DMS53 (cell line): ENCODE measurements at regions not wholly inside any gene's neighbourhood (a gene's known extent, or its start where the extent isn't known, plus 50 kb on each side); places are given as distances from the start of the nearest gene placed in this dataset.
"Not testable (repeated sequence)": the region's sequence is repeated elsewhere in the genome, so short reads cannot be mapped to it uniquely, and the experiment has no call there.

ENCODE experiments used
- DNase-seq: peaks from one replicate; lab custom pipeline; 2025; lab: John Stamatoyannopoulos, UW

DNA sequence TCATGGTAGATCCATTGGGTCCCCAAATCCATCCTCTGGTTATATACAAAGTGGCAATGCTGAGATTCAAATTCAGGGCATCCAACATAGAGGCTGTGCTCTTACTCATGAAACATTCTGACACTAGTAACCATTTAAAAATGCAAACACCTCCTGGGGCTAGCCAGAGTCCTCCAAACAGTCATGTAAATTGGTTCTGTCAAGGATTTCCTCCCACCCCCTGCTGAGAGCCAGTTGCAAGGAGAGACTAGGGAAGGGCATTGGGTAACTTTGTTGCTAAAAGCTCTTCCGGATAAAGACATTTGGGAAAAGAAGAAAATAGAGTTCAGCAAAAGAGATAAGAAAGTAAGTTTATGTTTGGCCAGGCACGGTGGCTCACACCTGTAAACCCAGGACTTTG is 58.3 kb downstream of the ART5 start:
- DNase-seq, result not testable (repeated sequence)

DNA sequence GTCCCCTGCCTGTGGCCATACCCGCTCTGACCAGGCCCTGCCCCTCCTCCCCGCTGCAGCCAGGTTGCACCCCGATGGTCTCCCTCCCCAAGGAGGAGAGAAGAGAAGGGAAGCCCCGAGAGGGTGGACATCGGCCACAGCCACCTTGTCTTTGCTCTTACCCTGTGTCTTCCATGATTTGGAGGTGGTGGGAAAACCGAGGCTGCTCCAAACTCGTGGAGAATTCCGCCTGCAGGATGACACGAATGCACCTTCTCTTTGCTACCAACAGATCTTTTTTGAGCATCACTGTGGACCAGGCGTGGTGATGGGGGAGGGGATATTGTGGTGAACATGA is 60.4 kb downstream of the ART5 start:
- DNase-seq, result not testable (repeated sequence)

DNA sequence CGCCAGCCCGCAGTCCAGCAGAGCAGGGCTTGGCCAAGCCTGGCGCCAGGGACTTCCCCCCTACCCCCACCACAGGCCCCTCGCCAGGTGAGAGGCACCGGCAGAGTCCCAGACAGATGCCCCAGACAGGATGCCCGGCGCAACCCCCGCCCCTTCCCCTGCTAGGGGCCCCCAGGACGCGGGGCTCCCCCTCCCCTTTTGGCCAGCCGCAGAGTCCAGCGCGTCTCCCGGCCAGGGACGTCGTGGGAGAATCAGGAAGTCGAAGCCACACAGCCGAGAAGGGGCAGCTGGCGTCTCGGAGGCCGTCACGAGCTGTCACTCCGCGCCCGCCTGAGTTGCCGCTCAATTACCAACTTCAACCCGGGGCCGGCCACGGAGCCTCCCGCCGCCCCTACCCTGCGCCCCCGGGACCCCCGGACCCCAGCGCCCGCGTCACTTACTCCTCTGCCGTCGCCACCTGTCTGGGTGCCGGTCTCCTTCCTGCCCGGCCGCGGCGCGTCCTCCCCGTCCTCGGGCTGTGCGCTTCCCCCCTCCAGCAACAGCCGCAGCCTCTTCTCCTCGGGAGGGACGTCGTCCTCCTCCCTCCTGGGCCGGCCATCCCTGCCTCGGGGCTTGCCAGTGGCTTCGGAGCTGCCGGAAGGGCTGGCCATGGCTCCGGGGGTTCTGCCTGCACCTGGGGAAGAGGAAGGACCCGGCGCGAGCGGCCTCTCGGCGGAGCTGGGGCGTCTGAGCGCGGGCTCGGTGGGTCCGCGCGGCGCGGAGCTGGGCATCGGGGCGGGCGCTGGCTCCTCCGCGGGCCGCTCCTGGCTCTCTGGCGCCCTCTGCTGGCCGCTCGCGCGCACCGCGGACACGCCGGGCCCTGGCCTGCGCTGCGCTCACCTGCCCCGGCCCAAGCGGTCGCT is 61.1 kb downstream of the ART5 start:
- DNase-seq, result peak; percentile 64

DNA sequence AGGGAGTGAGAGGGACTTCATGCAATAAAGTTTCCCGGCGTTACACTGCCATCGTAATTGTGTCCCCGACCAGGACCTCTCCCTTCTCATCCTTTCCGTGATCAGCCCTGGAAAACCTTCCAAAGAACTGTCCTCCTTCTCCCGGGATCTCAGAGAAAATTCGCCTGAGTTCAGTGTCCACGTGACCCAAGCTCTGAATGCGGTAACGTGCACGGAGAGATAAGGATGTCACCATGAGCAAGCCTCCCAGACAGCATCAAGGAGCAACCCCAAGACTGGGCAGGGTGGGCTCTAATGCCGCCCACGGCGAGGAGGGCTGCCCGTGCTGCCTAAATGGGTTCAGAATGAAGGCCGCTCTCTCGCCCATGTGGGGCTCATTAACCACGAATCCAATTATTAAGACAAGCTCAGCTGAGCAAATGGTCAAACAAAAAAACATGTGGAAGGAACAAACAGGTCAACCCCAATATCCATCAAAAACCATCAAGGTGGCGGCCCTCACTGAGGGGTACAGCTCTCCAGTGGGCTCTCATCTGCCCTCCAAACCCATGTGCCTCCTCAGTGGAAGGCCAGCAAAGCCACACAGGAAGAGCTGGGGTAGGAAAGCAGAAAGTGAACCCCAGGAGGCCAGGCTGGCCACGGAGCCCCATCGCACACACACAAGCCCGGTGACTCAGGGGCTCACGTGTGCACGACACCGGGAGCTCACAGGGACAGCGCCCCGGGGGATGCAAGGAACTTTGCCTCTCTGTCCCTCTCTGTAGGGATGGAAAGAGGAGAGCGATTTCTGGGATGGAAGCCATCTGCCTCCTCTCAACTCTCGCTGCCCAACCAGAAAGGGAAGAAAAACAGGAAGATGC is 62.0 kb downstream of the ART5 start:
- DNase-seq, result peak; percentile 30

DNA sequence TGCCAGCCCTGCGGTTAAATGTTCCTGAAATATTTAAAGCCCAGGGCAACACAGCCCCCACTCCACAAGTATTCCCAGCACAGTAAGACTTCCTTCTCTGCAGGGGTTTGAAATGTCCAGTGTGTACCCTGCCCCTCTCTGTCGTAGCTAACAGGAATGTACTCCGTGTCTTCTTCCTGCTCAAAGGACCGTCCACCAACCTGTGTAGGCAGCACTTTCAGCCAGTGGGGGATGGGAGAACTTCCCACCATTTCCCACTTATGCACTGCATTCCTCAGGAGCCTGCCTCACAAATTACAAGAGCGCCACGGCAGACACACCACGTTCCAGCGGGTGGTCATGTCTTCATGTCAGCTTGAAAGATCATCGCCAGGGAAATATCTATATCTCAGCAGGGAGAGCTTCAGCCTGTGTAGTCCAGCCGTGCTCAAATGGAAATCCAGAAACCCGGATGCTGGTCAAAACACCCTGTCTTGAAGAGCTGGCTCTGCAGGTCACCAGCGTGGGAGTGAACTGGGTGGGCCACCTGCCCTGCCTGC is 65.7 kb downstream of the ART5 start:
- DNase-seq, result not testable (repeated sequence)

DNA sequence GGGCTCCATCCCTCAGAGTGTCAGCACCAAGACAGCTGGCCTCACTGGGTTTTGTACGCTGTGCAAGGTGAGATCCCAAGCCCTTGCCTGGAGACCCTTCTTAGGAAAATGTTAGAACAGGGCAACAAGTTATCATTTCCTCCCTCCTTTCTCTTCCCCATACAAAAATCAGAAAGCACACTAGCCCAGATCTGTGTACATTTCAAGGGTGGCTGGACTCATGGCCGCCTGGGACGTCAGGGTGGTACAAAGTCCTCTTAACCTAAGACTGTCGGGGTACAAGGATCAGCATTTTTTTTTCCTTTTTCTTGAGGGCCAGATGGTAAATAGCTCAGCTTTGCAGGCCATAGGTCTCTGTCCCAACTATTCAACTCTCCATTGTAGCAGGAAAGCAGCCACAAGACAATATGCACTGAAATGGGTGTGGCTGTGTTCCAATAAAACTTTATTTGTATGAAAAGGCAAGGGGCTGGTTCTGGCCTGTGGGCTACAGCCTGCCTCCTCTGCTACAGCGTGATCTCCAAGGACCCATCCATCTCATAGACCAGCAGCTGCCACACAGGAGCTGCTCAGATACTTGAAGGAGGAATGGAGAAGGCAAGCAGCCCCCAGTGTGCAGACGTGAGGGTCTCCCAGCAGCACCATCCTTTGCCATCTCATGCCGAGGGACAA is 68.7 kb downstream of the ART5 start:
- DNase-seq, result not testable (repeated sequence)

DNA sequence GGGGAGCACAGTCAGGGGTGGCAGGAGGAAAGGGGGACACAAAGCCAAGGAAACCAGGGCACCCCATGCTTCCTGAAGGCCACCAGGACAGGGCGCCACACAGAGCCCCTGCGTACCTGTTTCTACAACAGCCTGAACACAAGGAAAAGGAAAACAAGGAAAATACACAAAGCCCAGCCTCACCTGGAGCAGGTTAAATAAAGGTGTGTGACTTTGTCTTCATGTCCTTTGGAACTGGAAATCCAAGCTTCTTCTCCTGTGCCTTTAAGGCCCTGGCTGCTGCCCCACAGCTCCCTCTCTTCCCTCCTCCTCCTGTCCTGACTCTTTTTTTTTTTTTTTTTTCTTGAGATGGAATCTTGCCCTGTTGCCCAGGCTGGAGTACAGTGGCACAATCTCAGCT is 70.0 kb downstream of the ART5 start:
- DNase-seq, result not testable (repeated sequence)

DNA sequence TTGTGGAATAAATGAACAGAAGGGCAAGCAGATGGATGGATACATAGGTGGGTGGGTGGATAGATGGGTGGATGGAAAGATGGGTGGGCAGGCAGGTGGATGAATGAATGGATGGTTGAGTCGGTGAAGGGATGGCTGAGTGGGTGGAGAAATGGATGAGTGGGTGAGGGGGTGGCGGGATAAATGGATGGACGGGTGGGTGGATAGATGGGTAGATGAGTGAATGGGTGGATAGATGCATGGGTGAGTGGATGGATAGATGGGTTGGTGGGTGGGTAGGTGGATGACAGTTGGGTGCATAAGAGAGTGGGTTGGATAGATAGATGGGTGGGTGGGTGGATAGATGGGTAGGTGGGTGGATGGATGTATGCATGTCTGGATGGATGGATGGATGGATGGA is 76.0 kb downstream of the ART5 start:
- DNase-seq, result not testable (repeated sequence)

DNA sequence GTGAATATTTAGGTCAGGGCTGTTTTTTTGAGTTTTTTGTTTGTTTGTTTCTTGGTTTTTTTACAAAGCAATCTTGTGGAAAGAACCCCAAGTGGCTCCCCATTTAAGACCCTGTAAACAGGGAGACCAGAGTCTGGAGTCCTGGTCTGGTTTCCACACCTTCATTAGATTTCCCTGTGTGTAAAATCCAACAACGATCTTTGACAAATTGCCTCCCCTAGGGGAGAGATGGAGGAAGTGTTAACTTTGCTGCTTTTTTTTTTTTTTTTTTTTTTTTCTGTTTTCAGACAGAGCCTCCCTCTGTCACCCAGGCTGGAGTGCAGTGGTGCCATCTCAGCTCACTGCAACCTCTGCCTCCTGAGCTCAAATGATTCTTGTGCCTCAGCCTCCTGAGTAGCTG is 77.4 kb downstream of the ART5 start:
- DNase-seq, result peak; percentile 58

DNA sequence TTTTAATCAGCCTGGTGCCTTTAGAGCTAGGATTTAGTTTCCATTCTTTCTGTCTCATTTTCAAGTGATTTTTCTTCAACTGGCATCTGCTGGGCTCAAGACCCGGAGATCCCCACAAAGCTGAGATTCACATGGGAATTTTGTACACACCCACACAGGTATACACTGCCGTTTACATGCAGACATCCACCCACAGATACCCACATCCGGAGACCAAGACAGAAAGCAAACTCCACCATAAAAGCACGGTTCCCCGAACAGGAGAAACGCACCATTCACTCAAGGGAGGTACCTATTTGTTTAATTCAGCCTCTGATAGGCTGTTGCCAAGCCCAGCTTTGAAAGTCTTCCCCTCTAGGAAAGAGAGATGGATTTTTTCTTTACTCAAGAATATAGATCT is 87.2 kb downstream of the ART5 start:
- DNase-seq, result not testable (repeated sequence)

DNA sequence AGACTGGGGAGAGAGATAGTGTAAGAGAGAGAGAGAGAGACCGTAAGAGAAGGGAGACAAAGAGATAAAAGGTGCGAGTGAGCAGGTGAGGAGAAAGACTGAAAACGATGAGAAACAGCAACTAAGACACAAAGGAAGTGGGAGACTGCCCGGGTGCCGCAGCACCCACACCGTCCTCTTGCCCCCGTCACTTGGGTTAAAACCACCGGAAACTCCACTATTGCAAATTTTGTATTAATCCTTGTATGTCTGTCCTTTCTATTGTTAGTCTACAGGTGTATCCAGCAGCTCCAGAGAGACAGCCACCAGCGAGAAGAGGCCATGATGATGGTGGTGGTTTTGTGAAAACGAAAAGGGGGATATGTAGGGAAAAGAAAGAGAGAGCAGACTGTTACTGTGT is 96.8 kb downstream of the ART5 start:
- DNase-seq, result not testable (repeated sequence)

DNA sequence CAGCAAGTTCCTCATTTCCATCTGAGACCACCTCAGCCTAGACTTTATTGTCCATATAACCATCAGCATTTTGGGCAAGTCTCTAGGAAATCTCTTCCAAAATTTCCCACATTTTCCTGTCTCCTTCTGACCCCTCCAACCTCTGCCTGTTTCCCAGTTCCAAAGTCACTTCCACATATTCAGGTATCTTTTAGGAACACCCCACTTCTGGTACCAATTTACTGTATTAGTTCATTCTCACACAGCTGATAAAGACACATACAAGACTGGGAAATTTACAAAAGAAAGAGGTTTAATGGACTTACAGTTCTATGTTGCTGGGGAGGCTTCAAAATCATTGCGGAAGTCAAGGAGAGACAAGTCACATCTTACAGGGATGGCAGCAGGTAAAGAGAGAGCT is 103.6 kb downstream of the ART5 start:
- DNase-seq, result not testable (repeated sequence)

DNA sequence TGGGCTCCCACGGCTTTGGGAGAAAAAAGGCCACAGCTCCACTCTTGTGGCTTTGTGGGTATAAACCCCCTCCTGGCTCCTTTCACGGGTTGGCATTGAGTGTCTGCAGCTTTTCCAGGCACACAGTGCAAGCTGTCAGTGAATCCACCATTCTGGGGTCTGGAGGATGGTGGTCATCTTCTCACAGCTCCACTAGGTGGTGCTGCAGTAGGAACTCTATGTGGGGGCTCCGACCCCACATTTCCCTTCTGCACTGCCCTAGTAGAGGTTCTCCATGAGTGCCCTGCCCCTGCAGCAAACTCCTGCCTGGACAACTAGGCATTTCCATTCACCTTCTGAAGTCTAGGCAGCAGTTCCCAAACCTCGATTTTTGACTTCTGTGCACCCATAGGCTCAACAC is 104.5 kb downstream of the ART5 start:
- not testable (repeated sequence) for DNase-seq

DNA sequence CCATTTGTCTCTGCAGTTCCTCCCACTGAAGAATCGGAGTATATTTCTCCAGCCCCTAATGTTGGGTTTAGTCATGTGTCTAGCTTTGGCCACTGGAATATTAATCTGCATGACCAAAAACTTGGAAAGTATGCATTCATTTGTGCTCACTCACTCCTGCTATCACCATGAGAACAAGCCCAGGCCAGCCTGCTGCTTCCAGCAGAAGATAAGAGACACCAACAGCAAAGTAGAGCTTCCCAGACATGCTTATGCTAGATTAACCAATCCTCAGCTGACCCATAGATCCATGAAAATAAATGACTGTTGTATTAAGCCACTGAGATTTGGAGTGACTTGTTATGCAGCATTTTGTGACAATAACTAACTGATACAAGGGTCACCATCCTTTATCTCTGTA is 108.8 kb downstream of the ART5 start:
- not testable (repeated sequence) for DNase-seq

DNA sequence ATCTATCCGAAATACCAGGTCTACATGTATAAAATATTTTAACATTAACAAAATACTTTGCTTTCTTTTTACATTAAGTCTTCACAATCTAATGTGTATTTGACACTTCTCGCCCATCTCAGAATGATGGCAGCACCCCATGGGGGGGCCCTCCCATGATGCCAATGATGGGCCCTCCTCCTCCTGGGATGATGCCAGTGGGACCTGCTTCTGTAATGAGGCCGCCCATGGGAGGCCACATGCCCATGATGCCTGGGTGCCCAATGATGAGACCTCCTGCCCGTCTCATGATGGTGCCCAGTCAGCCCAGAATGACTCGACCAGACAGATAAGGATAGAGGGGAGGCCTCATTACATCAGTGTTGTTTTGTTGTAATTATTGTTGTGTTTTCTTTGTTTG is 110.5 kb downstream of the ART5 start:
- not testable (repeated sequence) for DNase-seq

DNA sequence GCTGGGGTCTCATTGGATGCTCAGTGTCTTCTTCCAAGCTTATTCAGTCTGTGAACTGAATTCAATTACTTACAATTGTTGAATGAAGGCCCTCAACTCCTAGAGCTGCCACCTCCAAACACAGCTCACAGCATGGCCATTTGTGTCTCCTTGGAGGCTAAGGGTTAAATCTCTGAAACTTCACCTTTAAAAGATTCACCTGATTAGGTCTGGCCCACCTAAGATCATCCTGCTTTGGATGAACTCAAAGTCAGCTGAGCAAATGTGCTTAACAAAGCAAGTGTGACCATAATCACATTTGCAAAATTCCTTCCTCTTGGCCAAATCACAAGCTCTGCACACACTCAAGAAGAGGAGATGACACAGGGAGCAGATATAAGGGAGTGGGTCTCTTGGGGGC is 118.2 kb downstream of the ART5 start:
- not testable (repeated sequence) for DNase-seq

DNA sequence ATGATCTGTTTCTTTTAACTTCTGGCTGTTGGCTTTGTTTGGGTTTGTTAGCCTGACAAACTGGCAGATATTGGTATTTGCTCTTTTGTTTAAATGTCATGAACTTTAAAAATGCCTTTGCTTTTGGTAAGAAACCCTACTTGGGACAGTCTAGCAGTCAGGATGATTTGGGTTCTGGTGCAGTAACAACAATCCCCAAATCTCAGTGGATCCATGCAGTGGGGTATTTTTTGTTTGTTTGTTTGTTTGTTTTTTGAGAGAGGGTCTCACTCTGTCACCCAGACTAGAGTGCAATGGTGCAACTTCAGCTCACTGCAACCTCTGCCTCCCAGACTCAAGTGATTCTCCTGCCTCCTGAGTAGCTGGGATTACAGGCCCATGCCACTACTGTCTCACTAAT is 120.9 kb downstream of the ART5 start:
- DNase-seq, result not testable (repeated sequence)

DNA sequence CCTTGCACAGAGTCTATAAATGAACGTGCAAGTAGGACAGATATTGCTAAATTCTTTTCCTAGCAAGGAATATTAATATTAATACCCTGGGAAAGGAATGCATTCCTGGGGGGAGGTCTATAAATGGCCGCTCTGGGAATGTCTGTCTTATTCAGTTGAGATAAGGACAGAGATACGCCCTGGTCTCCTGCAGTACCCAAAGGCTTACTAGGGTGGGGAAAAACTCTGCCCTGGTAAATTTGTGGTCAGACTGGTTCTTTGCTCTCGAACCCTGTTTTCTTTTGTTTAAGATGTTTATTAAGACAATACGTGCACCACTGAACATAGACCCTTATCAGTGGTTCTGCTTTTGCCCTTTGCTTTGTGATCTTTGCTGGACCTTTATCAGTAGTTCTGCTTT is 122.0 kb downstream of the ART5 start:
- DNase-seq, result not testable (repeated sequence)

DNA sequence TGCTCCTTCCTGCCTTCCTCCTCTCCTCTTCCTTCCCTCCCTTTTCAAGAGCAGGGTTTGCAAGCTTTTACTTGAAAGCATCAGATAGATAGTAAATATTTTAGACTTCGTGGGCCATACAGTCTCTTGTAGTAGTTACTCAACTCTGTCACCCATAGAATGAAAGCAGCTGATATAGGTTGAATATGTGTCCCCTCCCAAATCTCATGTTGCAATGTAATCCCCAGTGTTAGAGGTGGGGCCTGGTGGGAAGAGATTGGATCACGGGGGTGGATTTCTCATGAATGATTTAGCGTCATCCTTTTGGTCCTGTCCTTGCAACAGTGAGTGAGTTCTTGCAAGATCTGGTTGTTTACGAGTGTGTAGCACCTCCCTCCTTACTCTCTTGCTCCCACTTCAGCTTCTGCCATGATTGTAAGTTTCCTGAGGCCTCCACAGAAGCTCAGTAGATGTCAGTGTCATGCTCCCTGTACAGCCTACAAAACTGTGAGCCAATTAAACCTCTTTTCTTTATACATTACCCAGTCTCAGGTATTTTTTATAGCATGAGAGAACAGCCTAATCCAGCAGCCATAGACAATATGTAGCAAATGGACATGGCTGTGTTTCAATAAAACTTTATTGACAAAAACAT is 124.7 kb downstream of the ART5 start:
- not testable (repeated sequence) for DNase-seq

DNA sequence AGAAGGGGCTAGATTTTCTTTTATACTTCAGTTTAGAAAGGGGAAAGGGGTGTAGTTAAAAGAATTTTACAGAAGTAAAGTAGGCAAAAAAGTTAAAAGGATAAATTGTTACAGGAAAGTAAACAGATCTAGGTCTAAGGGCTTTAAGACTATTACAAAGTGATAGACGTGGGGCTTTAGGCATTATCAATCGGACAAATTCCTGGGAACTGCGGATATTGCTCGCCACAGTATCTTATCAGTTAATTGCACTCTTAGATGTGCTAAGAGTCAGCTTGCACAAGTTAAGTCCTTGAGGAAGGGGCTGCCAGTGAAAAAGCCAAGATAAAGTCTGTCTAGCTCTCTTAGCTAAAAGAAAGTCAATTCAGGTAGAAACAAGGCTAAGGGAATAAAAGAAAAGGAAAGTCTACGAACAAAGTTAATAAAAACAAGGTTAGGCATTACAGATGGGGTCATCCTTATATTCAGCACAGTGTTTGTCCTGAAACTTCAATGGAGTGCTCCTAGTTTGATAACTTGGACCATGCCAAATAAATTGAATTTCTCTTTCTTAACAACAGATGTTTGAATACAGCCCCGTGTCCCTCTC is 125.4 kb downstream of the ART5 start:
- not testable (repeated sequence) for DNase-seq
